Sigmoid colon (tissue), 6 donors: ENCODE measurements at regions not wholly inside any gene's neighbourhood (a gene's known extent, or its start where the extent isn't known, plus 50 kb on each side); places are given as distances from the start of the nearest gene placed in this dataset.
"Not testable (repeated sequence)": the region's sequence is repeated elsewhere in the genome, so short reads cannot be mapped to it uniquely, and the experiment has no call there.

Experiments
- DNase-seq: peaks from one replicate; pipeline ENCODE4 v3.0.0-alpha.2; 2019
- H3K27ac ChIP-seq, 4 donors: fragments of 200-600 bp; sonication (generic); one replicate each; pipeline ENCODE4 v1.5.1; 2016 to 2019; ENCODE audit warnings: mild to moderate bottlenecking in 1 of 4
- H3K27me3 ChIP-seq, 3 donors: fragments of 200-600 bp; sonication (generic); one replicate each; pipeline ENCODE4 v1.5.1; 2019; ENCODE audit warnings: mild to moderate bottlenecking in 1 of 3
- H3K36me3 ChIP-seq, 4 donors: fragments of 200-600 bp; sonication (generic); one replicate each; pipeline ENCODE4 v1.5.1; 2016 to 2019
- H3K4me1 ChIP-seq, 4 donors: fragments of 200-600 bp; sonication (generic); one replicate each; pipeline ENCODE4 v1.5.1; 2017 to 2019
- H3K4me3 ChIP-seq, 4 donors: fragments of 200-600 bp; sonication (generic); one replicate each; pipeline ENCODE4 v1.5.1; 2017 to 2019; ENCODE audit warnings: mild to moderate bottlenecking in 2 of 4, moderate library complexity in 1 of 4
- H3K9me3 ChIP-seq, 4 donors: fragments of 200-600 bp in 3 of 4; sonication (generic) in 3 of 4; one replicate each; pipeline versions ENCODE4 v1.5.1 to v1.6.1; 2013 to 2019
- EP300 ChIP-seq, 4 donors: sonication (generic); formaldehyde crosslinking; IDR thresholded peaks; one replicate each; pipeline ENCODE4 v1.6.1; 2017; ENCODE audit warnings: antibody characterized with exemption in 4 of 4
- POLR2A ChIP-seq, 2 donors: fragments of 450-650 bp; IDR thresholded peaks; one replicate each; pipeline ENCODE4 v1.6.1; 2016; ENCODE audit warnings: antibody characterized with exemption in 2 of 2, mild to moderate bottlenecking in 2 of 2, moderate library complexity in 2 of 2
- POLR2AphosphoS5 ChIP-seq, 4 donors: sonication (generic); formaldehyde crosslinking; IDR thresholded peaks; one replicate each; pipeline ENCODE4 v1.6.1; 2017; ENCODE audit warnings: antibody characterized with exemption in 4 of 4
- WGBS, 2 donors: extraction: QIAGEN DNeasy Blood & Tissue Kit; methylation state at CpG; one replicate each; pipeline ENCODE4 v1.1.7; 2013; 5-methylcytosine and 5-hydroxymethylcytosine counted together
- intact Hi-C: fragments of 100-400 bp; cut with DNase I; formaldehyde crosslinking; loops from one replicate; pipeline ENCODE4 v1.15.1; 2023
- TF ChIP-seq, protein P1 (sequence below), 4 experiments: fragments of 450-650 bp in 3 of 4; fragments of 200-600 bp in 1 of 4; IDR thresholded peaks; one replicate each; pipeline ENCODE4 v1.5.1; 2016 to 2019; ENCODE audit warnings: antibody characterized with exemption in 4 of 4, mild to moderate bottlenecking in 3 of 4, moderate library complexity in 2 of 4
- donor health status: healthy with polysubstance abuse.
- donor health status: healthy.

DNA sequence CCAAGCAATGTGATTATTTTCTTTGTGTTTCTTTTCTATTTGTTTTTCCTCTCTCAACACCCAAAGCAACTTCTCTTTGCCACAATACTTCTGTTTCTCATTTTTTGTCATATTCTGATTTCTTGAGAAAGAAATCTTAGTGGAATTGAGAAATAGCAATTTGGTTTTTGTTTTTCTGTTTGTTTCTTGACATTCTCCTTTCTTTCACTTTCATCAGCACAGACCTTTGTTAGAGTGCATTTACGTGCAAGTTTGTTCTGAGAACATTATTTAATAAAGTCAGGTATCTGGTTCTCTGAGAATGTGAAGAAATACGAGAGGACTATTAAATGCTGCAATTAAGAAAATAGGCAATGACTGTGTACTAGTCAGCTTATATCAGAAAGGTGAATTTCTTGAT is 608.1 kb upstream of the AADAT start:
- TF ChIP-seq, protein P1, sequence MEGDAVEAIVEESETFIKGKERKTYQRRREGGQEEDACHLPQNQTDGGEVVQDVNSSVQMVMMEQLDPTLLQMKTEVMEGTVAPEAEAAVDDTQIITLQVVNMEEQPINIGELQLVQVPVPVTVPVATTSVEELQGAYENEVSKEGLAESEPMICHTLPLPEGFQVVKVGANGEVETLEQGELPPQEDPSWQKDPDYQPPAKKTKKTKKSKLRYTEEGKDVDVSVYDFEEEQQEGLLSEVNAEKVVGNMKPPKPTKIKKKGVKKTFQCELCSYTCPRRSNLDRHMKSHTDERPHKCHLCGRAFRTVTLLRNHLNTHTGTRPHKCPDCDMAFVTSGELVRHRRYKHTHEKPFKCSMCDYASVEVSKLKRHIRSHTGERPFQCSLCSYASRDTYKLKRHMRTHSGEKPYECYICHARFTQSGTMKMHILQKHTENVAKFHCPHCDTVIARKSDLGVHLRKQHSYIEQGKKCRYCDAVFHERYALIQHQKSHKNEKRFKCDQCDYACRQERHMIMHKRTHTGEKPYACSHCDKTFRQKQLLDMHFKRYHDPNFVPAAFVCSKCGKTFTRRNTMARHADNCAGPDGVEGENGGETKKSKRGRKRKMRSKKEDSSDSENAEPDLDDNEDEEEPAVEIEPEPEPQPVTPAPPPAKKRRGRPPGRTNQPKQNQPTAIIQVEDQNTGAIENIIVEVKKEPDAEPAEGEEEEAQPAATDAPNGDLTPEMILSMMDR (IDR thresholded peaks at IDR 0.05): no peak
- no peak for TF ChIP-seq POLR2A (IDR thresholded peaks at IDR 0.05)
- TF ChIP-seq POLR2AphosphoS5 (IDR thresholded peaks at IDR 0.05): no peak
- TF ChIP-seq EP300 (IDR thresholded peaks at IDR 0.05): no peak
- Histone ChIP-seq H3K9me3 (no peaks in the 10 kb centered on the region), H3K4me3 (no peak overlapping the region), H3K36me3 (no peaks in the 10 kb centered on the region), H3K4me1 (no peaks in the 10 kb centered on the region), H3K27me3 (no peaks in the 10 kb centered on the region), H3K27ac (no peak overlapping the region)
- no peak for DNase-seq
- 66 to 85% methylated on average over 2 of the region's 2 CpGs for WGBS, 2 donors
- intact Hi-C loops: no loop called here

DNA sequence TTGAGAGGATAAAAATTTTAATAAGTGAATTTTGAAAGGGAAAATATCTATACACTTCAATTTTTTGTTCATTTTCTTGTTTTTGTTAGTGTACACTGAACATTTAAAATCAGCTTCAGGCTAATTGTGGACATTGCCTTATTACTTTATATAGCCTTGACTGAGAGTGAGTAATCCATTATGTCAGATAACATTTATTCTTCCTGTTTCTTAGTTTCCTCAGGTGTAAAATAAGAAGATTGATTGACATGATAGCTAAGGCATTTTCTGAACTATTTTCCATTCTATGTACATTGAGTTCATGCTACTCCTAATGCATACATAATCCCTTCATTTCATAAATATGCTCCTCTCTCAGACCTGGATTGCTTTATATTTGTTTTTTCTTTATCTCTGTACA is 607.3 kb upstream of the AADAT start:
- no peak overlapping the region for H3K27ac ChIP-seq
- H3K4me1 ChIP-seq: no peaks in the 10 kb centered on the region
- H3K4me3 ChIP-seq: no peak overlapping the region
- no peaks in the 10 kb centered on the region for H3K9me3 ChIP-seq
- intact Hi-C loops: no loop called here
- DNase-seq: no peak
- no peaks in the 10 kb centered on the region for H3K27me3 ChIP-seq
- no peaks in the 10 kb centered on the region for H3K36me3 ChIP-seq
- TF ChIP-seq EP300 (IDR thresholded peaks at IDR 0.05): no peak
- TF ChIP-seq, protein P1 (IDR thresholded peaks at IDR 0.05): no peak
- no peak for TF ChIP-seq POLR2AphosphoS5 (IDR thresholded peaks at IDR 0.05)
- no peak for TF ChIP-seq POLR2A (IDR thresholded peaks at IDR 0.05)

DNA sequence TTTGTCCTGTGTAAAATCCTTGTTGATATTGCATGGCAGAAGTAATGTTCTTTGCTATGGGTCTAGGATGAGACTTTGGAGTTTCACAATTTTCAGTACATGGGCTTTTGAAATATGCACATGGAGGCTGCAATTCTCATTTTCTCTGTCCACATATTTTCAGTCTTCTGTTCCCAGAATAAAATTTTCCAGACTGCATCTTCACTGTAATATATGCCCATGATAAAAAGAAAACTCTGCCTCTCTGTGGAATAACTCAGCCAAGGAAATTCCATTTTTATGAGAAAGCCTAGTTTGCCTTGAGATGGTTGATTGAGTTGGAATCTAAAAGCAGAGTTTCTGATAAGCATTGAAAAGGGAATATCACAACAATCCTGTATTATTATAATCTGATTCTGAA is 601.4 kb upstream of the AADAT start:
- intact Hi-C loops: no loop called here
- no peak for DNase-seq
- H3K27ac ChIP-seq: no peak overlapping the region
- peaks cover 0 to 3% (median 0%) of the 10 kb centered on the region in 4 donors for H3K9me3 ChIP-seq
- H3K4me3 ChIP-seq: no peak overlapping the region
- no peaks in the 10 kb centered on the region for H3K4me1 ChIP-seq
- H3K36me3 ChIP-seq: no peaks in the 10 kb centered on the region
- H3K27me3 ChIP-seq: no peaks in the 10 kb centered on the region
- TF ChIP-seq, protein P1 (IDR thresholded peaks at IDR 0.05): no peak
- no peak for TF ChIP-seq EP300 (IDR thresholded peaks at IDR 0.05)
- TF ChIP-seq POLR2AphosphoS5 (IDR thresholded peaks at IDR 0.05): no peak
- no peak for TF ChIP-seq POLR2A (IDR thresholded peaks at IDR 0.05)

DNA sequence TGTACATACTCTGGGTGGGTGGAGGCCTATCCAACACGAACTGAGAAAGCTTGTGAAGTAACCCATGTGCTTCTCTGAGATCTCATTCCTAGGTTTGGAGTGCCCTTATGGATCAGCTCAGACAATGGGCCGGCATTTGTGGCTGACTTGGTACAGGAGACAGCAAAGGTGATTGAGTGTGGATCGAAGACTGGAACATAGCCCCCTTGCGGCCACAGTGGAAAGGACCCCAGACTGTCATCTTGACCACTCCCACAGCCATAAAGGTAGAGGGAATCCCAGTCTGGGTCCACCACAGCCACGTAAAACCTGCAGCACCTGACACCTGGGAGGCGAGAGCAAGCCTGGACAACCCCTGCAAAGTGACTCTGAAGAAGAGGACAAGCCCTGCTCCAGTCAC is 598.0 kb upstream of the AADAT start:
- Histone ChIP-seq H3K27me3 (no peaks in the 10 kb centered on the region), H3K4me3 (no peak overlapping the region), H3K27ac (no peak overlapping the region), H3K9me3 (peaks cover 0 to 3% (median 0%) of the 10 kb centered on the region in 4 donors), H3K4me1 (no peaks in the 10 kb centered on the region), H3K36me3 (no peaks in the 10 kb centered on the region)
- TF ChIP-seq EP300 (IDR thresholded peaks at IDR 0.05) (no peak), POLR2A (IDR thresholded peaks at IDR 0.05) (no peak), POLR2AphosphoS5 (IDR thresholded peaks at IDR 0.05) (no peak)
- TF ChIP-seq, protein P1 (IDR thresholded peaks at IDR 0.05): no peak
- intact Hi-C loops: no loop called here
- 92 to 94% methylated on average over 6 of the region's 6 CpGs for WGBS, 2 donors
- DNase-seq: no peak

DNA sequence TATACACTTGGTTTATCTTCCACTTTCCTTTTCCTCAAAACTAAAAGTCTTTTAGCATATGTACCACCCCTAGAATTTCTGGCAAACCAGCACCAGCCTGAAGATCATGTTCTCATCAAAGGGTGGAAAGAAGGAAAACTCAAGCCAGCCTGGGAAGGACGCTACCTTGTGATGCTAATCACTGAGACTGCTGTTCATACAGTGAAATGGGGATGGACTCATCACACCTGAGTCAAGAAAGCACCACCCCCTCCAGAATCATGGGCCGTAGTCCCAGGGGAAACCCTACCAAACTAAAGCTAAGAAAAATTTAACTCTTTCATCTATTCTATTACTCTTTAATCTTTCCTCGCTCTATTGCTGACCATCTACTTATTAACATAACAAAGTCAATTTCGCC is 595.9 kb upstream of the AADAT start:
- H3K9me3 ChIP-seq, H3K36me3 ChIP-seq, intact Hi-C loops, H3K4me3 ChIP-seq, H3K4me1 ChIP-seq, DNase-seq, H3K27me3 ChIP-seq, H3K27ac ChIP-seq: not testable (repeated sequence)
- WGBS, 2 donors: 67 to 80% methylated on average over 4 of the region's 4 CpGs
